Endothelial cell of umbilical vein (primary cell): ENCODE measurements at regions not wholly inside any gene's neighbourhood (a gene's known extent, or its start where the extent isn't known, plus 50 kb on each side); places are given as distances from the start of the nearest gene placed in this dataset.

Experiments used
- BruUV-seq: library from RNA; stranded (reverse); fragments of 400-500 nt; replicated peaks from 2 replicates; lab custom pipeline; 2021; lab: Mats Ljungman, UMichigan
- CTCF ChIA-PET: fragments of 300-600, 350-600 bp; sonication (Branson Sonifier 250); formaldehyde crosslinking; loops from one replicate; lab custom pipeline; 2021; ENCODE audit warnings: antibody characterized with exemption, inconsistent platforms; lab: Charles Lee
- POLR2A ChIA-PET: fragments of 300-600, 350-600 bp; sonication (Branson Sonifier 250); formaldehyde crosslinking; loops from one replicate; lab custom pipeline; 2021; ENCODE audit warnings: antibody characterized with exemption, inconsistent platforms; lab: Charles Lee
- DNase-seq: peaks from one replicate; pipeline ENCODE4 v3.0.0-alpha.2; 2011; ENCODE audit warnings: low read depth, low spot score
- FAIRE-seq: peaks from 2 replicates; lab custom pipeline; 2011; peaks lifted over from hg19 to GRCh38; lab: Jason Lieb, UNC
- H2AFZ ChIP-seq: 2 replicates; pipeline ENCODE4 v1.6.0; 2012; ENCODE audit warnings: low read depth, low read length, control low read depth, inconsistent platforms
- H3K27ac ChIP-seq: 2 replicates; pipeline ENCODE4 v1.5.1; 2011; ENCODE audit warnings: low read depth, mild to moderate bottlenecking, control low read depth, low read length, moderate library complexity; ENCODE audit not compliant: insufficient read depth
- H3K27me3 ChIP-seq, 2 experiments: 2 replicates each; pipeline versions ENCODE4 v1.6.0 to v1.6.1; 2011; ENCODE audit warnings: low read length in 2 of 2, mixed read lengths in 1 of 2; ENCODE audit not compliant: control insufficient read depth in 2 of 2, insufficient read depth in 2 of 2
- H3K36me3 ChIP-seq, 2 experiments: 2 replicates in 1 of 2; 3 replicates in 1 of 2; pipeline ENCODE4 v1.5.1; 2011; ENCODE audit warnings: low read length in 2 of 2, mild to moderate bottlenecking in 1 of 2, moderate library complexity in 1 of 2; ENCODE audit not compliant: control insufficient read depth in 2 of 2, insufficient read depth in 2 of 2; ENCODE audit errors: extremely low read depth in 1 of 2
- H3K4me1 ChIP-seq: 3 replicates; pipeline ENCODE4 v1.5.1; 2011; ENCODE audit warnings: mild to moderate bottlenecking, low read length; ENCODE audit not compliant: control insufficient read depth, insufficient read depth; ENCODE audit errors: extremely low read depth
- H3K4me2 ChIP-seq: 2 replicates; pipeline ENCODE4 v1.6.1; 2011; ENCODE audit warnings: low read length, control low read depth, mixed read lengths; ENCODE audit not compliant: insufficient read depth
- H3K4me3 ChIP-seq, 3 experiments: fragments of 200-600 bp in 1 of 3; sonication (generic), shearing (Covaris generic) in 1 of 3; replicated peaks in 1 of 3; 2 replicates each; pipeline ENCODE4 v1.5.1; 2011 to 2016; ENCODE audit warnings: control low read depth in 3 of 3, low read length in 3 of 3, mild to moderate bottlenecking in 2 of 3, inconsistent platforms in 1 of 3, low read depth in 1 of 3, moderate library complexity in 1 of 3; ENCODE audit not compliant: insufficient read depth in 1 of 3
- H3K79me2 ChIP-seq: 2 replicates; pipeline ENCODE4 v1.6.0; 2012; ENCODE audit warnings: low read length, inconsistent platforms; ENCODE audit not compliant: control insufficient read depth, insufficient read depth
- H3K9ac ChIP-seq: replicated peaks from 2 replicates; pipeline ENCODE3; 2011; ENCODE audit warnings: low read length, control low read depth; ENCODE audit not compliant: insufficient read depth; ENCODE audit errors: extremely low read depth
- H3K9me1 ChIP-seq: replicated peaks from 3 replicates; pipeline ENCODE4 v1.6.0; 2011; ENCODE audit warnings: mild to moderate bottlenecking, low read length; ENCODE audit not compliant: control insufficient read depth, insufficient read depth; ENCODE audit errors: extremely low read depth
- H3K9me3 ChIP-seq: replicated peaks from 2 replicates; pipeline ENCODE4 v1.5.1; 2012; ENCODE audit warnings: low read length, inconsistent platforms; ENCODE audit not compliant: control insufficient read depth, insufficient read depth
- H4K20me1 ChIP-seq: replicated peaks from 2 replicates; pipeline ENCODE3; 2011; ENCODE audit warnings: mild to moderate bottlenecking, low read length; ENCODE audit not compliant: control insufficient read depth, insufficient read depth; ENCODE audit errors: extremely low read depth
- EZH2 ChIP-seq: IDR thresholded peaks from 2 replicates; pipeline ENCODE4 v1.6.1; 2012; ENCODE audit warnings: borderline replicate concordance, low read depth, mild to moderate bottlenecking, moderate library complexity, low read length, inconsistent platforms; ENCODE audit not compliant: severe bottlenecking
- FOS ChIP-seq: IDR thresholded peaks from 2 replicates; pipeline ENCODE4 v1.6.1; 2011; ENCODE audit warnings: mild to moderate bottlenecking, low read length, moderate library complexity, borderline replicate concordance; ENCODE audit not compliant: insufficient read depth
- GATA2 ChIP-seq: IDR thresholded peaks from 2 replicates; pipeline ENCODE4 v1.7.0; 2011; ENCODE audit warnings: low read depth, mild to moderate bottlenecking, moderate library complexity, mixed read lengths, low read length; ENCODE audit not compliant: insufficient read length, insufficient read depth
- JUN ChIP-seq: IDR thresholded peaks from 2 replicates; pipeline ENCODE4 v1.6.1; 2011; ENCODE audit warnings: borderline replicate concordance, low read depth; ENCODE audit not compliant: insufficient read length, insufficient read depth
- MYC ChIP-seq: IDR thresholded peaks from one replicate; pipeline ENCODE4 v1.6.1; 2011; ENCODE audit warnings: mild to moderate bottlenecking, low read depth, low read length
- POLR2A ChIP-seq: IDR thresholded peaks from 2 replicates; pipeline ENCODE4 v1.6.1; 2012; ENCODE audit warnings: low read depth, mild to moderate bottlenecking, control low read depth, low read length
- POLR2AphosphoS5 ChIP-seq: IDR thresholded peaks from 2 replicates; pipeline ENCODE4 v1.6.1; 2012; ENCODE audit warnings: low read depth, mild to moderate bottlenecking, control low read depth, low read length, moderate library complexity; ENCODE audit not compliant: insufficient read depth
- dilution Hi-C: fragments of 300-500 bp; cut with MboI; formaldehyde crosslinking; loops from one replicate; pipeline ENCODE4 v1.15.0; 2019; ENCODE audit warnings: low sequenced_read_pairs; ENCODE audit not compliant: extremely low pct_ligation_motif_present
- intact Hi-C: fragments of 100-400 bp; cut with micrococcal nuclease; formaldehyde crosslinking; loops from one replicate; pipeline ENCODE4 v1.10.0; 2022
- TF ChIP-seq, protein P1 (sequence below), 2 donors: IDR thresholded peaks; 1 replicate in 1 of 2; 2 replicates in 1 of 2; pipeline ENCODE4 v1.5.1; 2011; ENCODE audit warnings: low read length in 2 of 2, mild to moderate bottlenecking in 2 of 2, moderate library complexity in 2 of 2, control low read depth in 1 of 2, inconsistent platforms in 1 of 2, low read depth in 1 of 2; ENCODE audit not compliant: insufficient read depth in 1 of 2; ENCODE audit errors: extremely low read depth in 1 of 2
- TF ChIP-seq, protein P2 (sequence below): IDR thresholded peaks from 2 replicates; pipeline ENCODE4 v1.6.1; 2011; ENCODE audit not compliant: insufficient read depth, insufficient read length

DNA sequence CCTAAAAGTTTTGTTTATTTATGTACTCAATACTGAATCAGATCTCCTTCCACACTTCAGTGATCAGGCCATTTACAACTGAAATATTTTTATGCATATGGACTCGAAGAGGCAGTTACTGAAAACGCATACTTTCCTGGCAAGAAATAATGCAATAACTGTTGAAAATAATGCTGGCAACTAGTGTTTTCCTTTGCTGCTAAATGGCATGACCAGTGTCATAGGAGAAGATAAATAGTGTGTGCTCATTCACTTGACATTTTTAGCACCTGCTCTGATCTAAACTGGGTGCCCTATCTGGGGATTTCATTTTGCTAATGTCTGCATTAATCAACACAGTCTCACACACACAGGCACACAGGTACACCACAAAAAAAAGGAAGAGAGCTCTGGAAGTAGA lies 695.2 kb downstream of the TUSC7 start:
- POLR2A ChIA-PET = no interaction called here
- intact Hi-C loops (loop anchor here (10.0 kb wide), 1 partner anchor 590 kb away; no protein-coding TSS in a partner anchor), dilution Hi-C loops (no loop called here)
- peaks cover 2% of the 10 kb centered on the region for H3K9me1 ChIP-seq
- no peak overlapping the region for H3K4me2 ChIP-seq
- DNase-seq (no peak), FAIRE-seq (no peak)
- H3K9ac ChIP-seq = no peak overlapping the region
- no peaks in the 10 kb centered on the region for H3K4me1 ChIP-seq
- H3K9me3 ChIP-seq = no peaks in the 10 kb centered on the region
- CTCF ChIA-PET = interaction anchor here (0.8 to 1.7 kb wide), 2 partner anchors 27 to 634 kb away, joined by 3 to 5 read pairs; no protein-coding TSS in a partner anchor
- H3K4me3 ChIP-seq = no peak overlapping the region
- no TSS peak for BruUV-seq
- H3K27ac ChIP-seq = no peak overlapping the region
- H2AFZ ChIP-seq = no peak overlapping the region
- H4K20me1 ChIP-seq = no peaks in the 10 kb centered on the region
- no peaks in the 10 kb centered on the region for H3K79me2 ChIP-seq
- H3K36me3 ChIP-seq = no peaks in the 10 kb centered on the region
- TF ChIP-seq EZH2 = no peak
- TF ChIP-seq MYC = no peak
- TF ChIP-seq POLR2A = no peak
- TF ChIP-seq POLR2AphosphoS5 = no peak
- no peak for TF ChIP-seq JUN
- no peak for TF ChIP-seq GATA2
- TF ChIP-seq, protein P1, sequence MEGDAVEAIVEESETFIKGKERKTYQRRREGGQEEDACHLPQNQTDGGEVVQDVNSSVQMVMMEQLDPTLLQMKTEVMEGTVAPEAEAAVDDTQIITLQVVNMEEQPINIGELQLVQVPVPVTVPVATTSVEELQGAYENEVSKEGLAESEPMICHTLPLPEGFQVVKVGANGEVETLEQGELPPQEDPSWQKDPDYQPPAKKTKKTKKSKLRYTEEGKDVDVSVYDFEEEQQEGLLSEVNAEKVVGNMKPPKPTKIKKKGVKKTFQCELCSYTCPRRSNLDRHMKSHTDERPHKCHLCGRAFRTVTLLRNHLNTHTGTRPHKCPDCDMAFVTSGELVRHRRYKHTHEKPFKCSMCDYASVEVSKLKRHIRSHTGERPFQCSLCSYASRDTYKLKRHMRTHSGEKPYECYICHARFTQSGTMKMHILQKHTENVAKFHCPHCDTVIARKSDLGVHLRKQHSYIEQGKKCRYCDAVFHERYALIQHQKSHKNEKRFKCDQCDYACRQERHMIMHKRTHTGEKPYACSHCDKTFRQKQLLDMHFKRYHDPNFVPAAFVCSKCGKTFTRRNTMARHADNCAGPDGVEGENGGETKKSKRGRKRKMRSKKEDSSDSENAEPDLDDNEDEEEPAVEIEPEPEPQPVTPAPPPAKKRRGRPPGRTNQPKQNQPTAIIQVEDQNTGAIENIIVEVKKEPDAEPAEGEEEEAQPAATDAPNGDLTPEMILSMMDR (IDR thresholded peaks at IDR 0.05; ENCODE audit: extremely low read depth in 1 of 2, insufficient read depth in 1 of 2, low read depth in 1 of 2, low read length in 2 of 2) = no peak
- TF ChIP-seq FOS = no peak
- TF ChIP-seq, protein P2, sequence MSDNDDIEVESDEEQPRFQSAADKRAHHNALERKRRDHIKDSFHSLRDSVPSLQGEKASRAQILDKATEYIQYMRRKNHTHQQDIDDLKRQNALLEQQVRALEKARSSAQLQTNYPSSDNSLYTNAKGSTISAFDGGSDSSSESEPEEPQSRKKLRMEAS = no peak
- peaks cover 0 to 2% of the 10 kb centered on the region in 2 experiments for H3K27me3 ChIP-seq
